GM21381 (cell line): ENCODE measurements at regions not wholly inside any gene's neighbourhood (a gene's known extent, or its start where the extent isn't known, plus 50 kb on each side); places are given as distances from the start of the nearest gene placed in this dataset.

Experiments
- ATAC-seq: cut with Tn5 transposase; IDR thresholded peaks from one replicate; pipeline ENCODE4 v1.9.1; 2021; ENCODE audit warnings: mild to moderate bottlenecking, moderate library complexity; ENCODE audit not compliant: unreplicated experiment

- no peak for ATAC-seq
Measured at GRCh38 chr10:9645404-9645803, 1372.3 kb upstream of the CELF2 start.

- no peak for ATAC-seq
Measured at GRCh38 chr10:9645928-9646600, 1371.6 kb upstream of the CELF2 start.

- no peak for ATAC-seq
Measured at GRCh38 chr10:9654261-9654660, 1363.4 kb upstream of the CELF2 start.

DNA sequence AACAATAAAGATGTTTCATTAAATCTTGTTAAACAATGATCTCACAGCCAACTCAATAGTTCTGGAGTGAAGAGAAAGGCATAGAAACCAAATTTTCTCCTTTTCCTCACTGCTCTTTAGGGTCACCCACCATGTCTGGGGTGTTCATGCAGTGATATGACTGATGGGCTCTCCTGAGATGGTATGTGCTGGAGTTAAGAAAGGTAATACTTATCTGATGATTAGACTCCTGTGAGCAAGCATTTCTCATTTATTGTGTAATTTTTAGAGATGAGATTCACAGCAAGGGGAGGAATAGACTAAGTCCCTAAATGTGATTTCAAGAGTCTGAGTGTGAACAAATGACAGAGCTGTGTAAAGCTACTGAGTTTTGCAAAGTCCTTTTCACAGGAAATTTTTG, 1361.3 kb upstream of the CELF2 start:
- ATAC-seq = no peak

- ATAC-seq = no peak
Measured at GRCh38 chr10:9656996-9657395, 1360.7 kb upstream of the CELF2 start.

DNA sequence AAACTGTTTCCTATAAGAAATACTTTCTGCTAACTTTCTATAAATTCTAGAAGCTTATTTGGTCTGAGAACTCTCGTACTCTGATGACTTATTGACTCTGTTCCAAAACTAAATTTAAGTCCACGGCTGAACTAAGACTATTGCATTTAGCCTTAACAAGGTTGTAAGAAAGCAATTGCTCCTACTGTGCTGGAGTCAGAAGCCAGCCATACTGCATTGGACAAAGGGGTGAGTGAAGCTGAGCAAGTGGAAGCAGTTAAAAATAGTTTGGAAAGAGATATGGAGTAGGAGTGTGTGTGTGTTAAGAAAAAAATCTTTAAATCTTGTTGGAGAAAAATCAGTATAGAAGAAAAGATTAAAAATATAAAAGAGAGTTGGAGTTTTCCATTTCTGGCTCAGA, 1360.1 kb upstream of the CELF2 start:
- no peak for ATAC-seq

DNA sequence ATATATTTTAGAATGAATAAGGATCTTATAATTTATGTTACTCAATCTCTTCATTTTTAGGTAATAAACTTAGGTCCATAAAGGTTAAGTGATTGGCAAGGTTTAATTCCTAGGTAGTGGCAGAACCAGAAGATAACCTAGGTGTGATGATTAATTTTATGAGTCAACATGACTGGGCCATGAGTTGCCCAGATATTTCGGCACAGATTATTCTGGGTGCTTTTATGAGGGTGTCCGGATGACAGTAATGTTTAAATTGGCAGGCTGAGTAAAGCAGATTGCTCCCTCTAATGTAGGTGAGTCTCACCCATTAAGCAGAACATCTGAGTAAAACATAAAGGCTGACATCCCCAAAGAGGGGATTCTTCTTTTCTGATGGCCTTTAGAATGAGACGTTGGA, 1349.3 kb upstream of the CELF2 start:
- no peak for ATAC-seq

DNA sequence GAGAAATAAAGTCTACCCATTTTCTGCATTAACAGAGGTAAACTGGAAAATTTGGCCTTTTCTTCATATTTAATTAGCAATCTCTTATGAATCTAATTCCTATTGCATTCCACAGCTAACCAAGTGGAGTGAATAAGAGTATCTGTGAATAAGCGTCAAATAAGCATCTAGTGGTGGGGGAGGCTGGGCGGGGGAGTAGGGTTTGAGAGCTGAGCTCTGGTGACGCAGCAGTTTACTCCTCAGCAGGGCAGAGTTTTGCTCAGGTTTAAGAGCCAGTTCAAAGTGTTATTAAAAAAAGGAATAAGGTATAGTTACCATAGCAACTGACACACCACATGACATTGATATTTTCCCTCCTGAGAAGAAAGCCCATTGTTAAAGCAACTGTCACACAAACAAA, 1346.8 kb upstream of the CELF2 start:
- no peak for ATAC-seq

DNA sequence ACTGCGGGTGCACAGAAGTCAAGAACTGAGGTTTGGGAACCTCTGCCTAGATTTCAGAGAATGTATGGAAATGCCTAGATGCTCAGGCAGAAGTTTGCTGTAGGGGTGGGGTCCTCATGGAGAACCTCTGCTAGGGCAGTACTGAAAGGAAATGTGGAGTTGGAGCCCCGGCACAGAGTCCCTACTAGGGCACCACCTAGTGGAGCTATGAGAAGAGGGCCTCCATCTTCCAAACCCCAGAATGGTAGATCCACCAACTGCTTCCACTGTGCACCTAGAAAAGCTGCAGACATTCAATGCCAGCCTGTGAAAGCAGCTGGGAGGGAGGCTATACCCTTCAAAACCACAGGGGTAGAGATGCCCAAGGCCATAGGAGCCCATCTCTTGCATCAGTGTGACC, 1336.0 kb upstream of the CELF2 start:
- ATAC-seq = no peak

DNA sequence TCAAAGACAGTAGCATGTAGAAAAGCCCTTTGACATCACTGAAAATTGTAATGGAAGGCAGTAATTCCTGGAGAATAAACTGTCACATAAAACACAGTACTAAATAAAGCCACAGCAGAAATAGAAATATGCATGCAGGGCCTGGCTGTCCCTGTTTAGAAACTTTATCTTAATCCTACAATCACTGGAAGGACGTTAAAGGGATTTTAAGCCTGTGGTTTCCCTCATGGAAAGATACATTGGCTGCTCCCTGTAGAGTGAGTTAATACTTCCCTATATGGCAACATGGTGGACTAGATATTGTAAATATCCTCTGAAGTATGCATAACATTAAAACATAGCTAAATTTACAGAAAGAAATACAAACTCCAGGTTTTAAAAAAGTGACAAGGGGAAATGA, 1334.9 kb upstream of the CELF2 start:
- ATAC-seq = no peak

DNA sequence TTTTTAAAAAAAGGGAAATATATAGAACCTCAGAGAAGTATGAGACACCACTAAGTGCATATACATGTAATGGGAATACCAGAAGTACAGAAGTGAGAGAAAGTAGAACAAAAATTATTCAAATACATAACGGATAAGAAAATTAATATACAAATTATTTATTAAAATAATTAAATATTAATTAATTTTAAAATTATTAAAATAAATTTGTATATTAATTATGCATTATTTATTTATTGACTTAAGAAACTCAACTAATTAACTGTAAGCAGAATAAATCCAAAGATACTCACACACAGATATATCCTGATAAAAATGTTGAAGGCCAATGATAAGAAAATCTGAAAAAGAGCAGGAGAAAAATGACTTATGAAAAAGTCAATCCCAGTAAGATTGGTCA, 1333.5 kb upstream of the CELF2 start:
- ATAC-seq = no peak

- ATAC-seq = no peak
Measured at GRCh38 chr10:9685596-9685995, 1332.1 kb upstream of the CELF2 start.

DNA sequence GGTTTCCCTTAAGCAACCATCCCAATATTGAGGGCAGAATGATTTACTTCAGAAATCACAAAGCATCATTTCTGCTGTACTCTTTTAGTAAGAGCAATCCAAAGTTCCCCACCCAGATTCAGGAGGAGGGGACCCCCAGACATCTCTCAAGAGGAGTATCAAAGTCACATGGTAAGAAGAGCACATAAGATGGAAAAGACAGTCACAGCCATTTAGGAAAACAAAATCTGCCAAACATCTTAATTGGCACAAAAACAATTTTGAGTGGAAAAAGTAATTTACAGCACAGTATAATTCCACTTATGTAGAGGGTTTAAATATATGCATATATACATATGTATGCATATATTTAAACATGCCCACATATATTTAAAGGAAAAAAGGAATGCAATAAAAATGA, 1329.0 kb upstream of the CELF2 start:
- no peak for ATAC-seq

DNA sequence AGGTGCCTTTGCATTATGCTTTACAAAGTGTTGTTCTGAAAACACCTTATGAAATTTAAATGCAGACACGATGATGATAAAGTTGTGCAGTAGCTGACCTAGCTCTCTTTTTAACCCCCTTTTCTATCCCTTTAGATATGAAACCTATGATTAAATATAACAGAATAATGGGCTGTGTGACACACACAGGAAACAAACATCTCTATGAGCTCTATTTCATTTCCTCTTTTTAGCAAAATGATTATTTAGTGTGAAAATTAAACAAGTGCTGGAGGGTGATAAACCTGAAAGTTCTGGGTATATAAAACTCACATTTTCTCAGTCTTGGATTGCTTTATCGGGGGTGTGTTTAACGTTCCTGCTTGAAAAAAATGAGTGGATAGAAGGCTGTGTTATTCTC, 1310.5 kb upstream of the CELF2 start:
- no peak for ATAC-seq

GRCh38 chr10:9709849-9710248, 1307.8 kb upstream of the CELF2 start:
- no peak for ATAC-seq

- no peak for ATAC-seq
Measured at GRCh38 chr10:9712393-9712792, 1305.3 kb upstream of the CELF2 start.

DNA sequence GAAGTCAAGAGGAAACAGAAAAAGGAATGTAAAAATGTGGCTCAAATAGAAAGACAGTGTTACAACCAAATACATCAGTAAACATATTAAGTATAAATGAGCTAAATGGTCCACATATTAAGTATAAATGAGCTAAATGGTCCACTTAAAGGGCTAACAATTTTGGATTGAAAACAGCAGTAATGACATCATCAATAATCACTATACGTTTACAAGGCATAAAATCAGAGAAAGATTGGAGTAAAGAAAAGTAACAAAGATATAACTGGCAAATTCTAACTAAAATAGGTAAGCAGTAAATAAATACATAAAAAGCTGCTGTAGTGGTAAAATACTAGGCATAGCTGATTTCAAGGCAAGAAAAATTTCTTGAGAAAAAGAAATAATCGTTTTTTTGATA, 1298.4 kb upstream of the CELF2 start:
- ATAC-seq = no peak

DNA sequence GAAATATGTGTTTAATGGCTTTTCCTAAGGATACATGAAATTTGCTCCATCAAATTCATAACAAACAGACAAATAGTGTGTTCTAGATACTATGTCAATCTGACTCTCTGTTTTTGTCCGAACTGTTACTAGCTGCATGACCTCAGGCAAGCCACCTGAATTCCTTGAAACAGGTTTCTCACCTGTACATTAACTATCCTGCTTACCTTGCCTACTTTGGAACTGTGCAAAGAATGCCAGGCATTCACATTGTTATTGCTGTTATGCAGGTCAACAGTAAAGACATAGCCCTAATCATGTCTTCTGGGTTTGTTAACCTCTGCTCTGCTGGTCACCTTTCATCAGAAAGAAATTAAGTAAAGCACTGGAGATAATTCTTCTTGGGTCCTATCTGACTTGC, 1283.9 kb upstream of the CELF2 start:
- no peak for ATAC-seq

DNA sequence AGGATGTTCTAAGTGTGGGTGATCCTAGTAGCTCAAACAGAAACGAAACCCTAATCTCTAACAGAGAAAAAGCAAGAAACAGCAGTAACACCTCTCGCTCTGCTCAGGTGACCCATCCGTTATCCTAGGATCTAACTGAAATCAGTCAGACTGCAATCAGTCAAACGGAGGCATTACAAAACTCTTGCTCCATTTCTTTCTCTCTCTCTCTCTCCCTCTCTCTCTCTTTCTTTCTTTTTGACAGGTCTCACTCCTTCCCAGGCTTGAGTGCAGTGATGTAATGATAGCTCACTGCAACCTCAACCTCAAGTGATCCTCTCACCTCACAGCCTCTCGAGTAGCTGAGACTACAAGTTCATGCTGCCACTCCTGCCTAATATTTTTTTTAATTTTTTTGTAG, 1283.5 kb upstream of the CELF2 start:
- no peak for ATAC-seq

DNA sequence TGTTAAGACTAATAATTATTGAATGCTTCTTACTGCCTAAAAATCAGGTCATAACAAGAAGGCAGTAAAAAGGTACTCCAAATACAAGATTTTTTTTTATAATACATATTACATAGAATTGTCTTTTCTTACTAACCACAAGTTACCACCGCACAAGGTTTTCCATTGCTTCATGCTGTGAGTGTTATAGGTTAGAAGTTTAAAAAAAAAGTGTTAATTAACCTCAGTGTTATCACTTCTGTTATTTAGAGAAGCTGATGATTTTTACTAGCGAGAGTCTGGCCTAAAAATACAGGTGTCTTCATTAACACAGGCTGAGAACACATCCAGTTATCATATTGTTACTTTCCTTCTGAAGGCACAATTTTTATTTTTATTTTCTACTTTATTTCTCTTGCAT, 1281.9 kb upstream of the CELF2 start:
- no peak for ATAC-seq

- ATAC-seq = no peak
Measured at GRCh38 chr10:9743639-9744038, 1274.0 kb upstream of the CELF2 start.

DNA sequence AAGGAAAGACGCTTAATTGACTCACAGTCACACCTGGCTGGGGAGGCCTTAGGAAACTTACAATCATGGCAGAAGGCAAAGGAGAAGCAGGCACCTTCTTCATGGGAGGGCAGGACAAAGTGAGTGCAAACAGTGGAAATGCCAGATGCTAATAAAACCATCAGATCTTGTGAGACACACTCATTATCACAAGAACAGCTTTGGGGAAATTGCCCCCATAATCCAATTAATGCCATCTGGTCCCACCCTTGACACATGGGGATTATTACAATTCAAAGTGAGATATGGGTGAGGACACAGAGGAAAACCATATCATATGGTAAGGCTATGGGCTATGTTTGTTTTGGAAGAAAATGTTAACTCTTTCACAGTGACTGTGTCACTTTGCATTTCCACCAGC, 1272.5 kb upstream of the CELF2 start:
- ATAC-seq = no peak

- no peak for ATAC-seq
Measured at GRCh38 chr10:9757176-9757575, 1260.5 kb upstream of the CELF2 start.

- no peak for ATAC-seq
Measured at GRCh38 chr10:9759596-9759995, 1258.1 kb upstream of the CELF2 start.
